Activated T-helper 2 cell treated with anti-CD3 and anti-CD28 coated beads, Interferon-gamma antibody, Interleukin-2, Interleukin-4, amounts not matched to agents 10 μg/mL and 5 μg/mL and 100 μg/mL, durations not matched to agents 14 hours and 24 hours and 36 hours (primary cell): ENCODE measurements at regions not wholly inside any gene's neighbourhood (a gene's known extent, or its start where the extent isn't known, plus 50 kb on each side); places are given as distances from the start of the nearest gene placed in this dataset.

Experiments used
- DNase-seq: peaks from one replicate; pipeline ENCODE4 v3.0.0; 2021; ENCODE audit warnings: low spot score
- H3K27ac Mint-ChIP-seq: one replicate; pipeline ENCODE4 v1.8.0; 2021; ENCODE audit warnings: mixed read lengths
- H3K27me3 Mint-ChIP-seq: one replicate; pipeline ENCODE4 v1.8.0; 2021; ENCODE audit warnings: low read depth, mixed read lengths
- H3K36me3 Mint-ChIP-seq: one replicate; pipeline ENCODE4 v1.8.0; 2021; ENCODE audit warnings: low read depth, mixed read lengths
- H3K4me1 Mint-ChIP-seq: one replicate; pipeline ENCODE4 v1.8.0; 2021; ENCODE audit warnings: low read depth, mixed read lengths
- H3K4me3 Mint-ChIP-seq: one replicate; pipeline ENCODE4 v1.8.0; 2021; ENCODE audit warnings: low read depth, mild to moderate bottlenecking, moderate library complexity, mixed read lengths
- H3K9me3 Mint-ChIP-seq: one replicate; pipeline ENCODE4 v1.8.0; 2021; ENCODE audit warnings: mixed read lengths
- intact Hi-C: fragments of 100-400 bp; cut with micrococcal nuclease; formaldehyde crosslinking; loops from one replicate; pipeline ENCODE4 v1.15.1; 2023

DNA sequence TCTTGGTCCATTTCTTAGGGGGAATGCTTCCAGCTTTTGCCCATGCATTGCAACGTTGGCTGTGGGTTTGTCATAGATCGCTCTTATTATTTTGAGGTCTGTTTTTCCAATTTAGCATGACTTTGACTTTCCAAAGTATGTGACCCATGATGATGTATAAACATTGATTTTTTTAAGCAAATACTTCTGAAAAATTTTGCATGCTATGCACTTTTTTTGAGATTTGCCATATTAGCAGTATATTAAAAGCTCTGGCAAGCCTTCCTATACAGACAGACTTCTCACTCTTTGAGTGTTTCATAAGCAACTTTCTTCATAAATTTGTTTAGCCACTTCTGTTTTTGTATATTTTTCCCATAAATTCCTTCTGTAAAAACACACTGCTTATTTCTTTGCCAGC is 746.4 kb upstream of the LCORL start:
- Mint-ChIP-seq H3K9me3 (peaks cover 25% of the 10 kb centered on the region), H3K27ac (no peak overlapping the region), H3K4me3 (no peak overlapping the region), H3K4me1 (no peaks in the 10 kb centered on the region), H3K27me3 (no peaks in the 10 kb centered on the region), H3K36me3 (no peaks in the 10 kb centered on the region)
- intact Hi-C loops = no loop called here
- DNase-seq = no peak

DNA sequence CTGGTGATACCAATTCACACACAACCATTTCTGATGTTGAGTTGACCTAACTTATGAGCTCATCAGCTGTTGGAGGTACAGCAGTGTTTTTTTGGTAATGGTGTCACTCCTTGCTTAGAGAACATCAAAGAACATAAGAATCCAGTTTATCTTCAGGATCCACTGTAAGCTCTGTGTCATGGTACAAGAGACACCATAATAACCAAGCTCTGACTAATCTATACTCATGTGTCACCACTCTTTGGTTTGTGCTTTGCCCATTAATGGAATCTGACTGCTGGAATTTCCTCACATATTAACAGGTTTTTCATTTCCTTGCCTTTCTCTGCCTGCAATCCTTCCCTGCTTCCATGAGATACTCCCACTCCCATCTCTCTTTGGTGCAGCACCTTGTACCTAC is 735.1 kb upstream of the LCORL start:
- H3K4me1 Mint-ChIP-seq = no peaks in the 10 kb centered on the region

DNA sequence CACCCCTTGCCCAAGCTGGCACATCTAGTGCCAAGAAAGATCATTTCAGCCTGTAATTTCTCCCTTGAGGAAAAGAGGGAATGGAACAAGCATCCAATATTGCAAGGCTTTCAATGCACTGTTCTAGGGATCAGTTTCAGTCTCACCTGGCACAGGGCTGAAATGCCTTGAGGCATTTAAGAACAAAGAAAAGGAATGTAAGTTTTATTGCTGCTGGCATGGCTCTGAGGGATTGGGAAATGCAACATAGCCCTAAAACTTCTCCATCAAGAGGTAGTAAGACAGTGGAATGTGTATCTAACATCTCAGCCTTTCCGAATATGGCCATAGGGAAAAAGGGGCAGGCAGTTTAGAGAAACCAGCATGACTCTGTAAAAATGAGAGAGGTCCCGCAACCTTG is 732.6 kb upstream of the LCORL start:
- intact Hi-C loops = no loop called here
- no peaks in the 10 kb centered on the region for H3K4me1 Mint-ChIP-seq

More for the DNA sequence above, 735.1 kb upstream of the LCORL start:
- Mint-ChIP-seq H3K27me3 (no peaks in the 10 kb centered on the region), H3K4me3 (no peak overlapping the region), H3K9me3 (peaks cover 16% of the 10 kb centered on the region), H3K27ac (no peak overlapping the region), H3K36me3 (no peaks in the 10 kb centered on the region)
- intact Hi-C loops = no loop called here
- no peak for DNase-seq

DNA sequence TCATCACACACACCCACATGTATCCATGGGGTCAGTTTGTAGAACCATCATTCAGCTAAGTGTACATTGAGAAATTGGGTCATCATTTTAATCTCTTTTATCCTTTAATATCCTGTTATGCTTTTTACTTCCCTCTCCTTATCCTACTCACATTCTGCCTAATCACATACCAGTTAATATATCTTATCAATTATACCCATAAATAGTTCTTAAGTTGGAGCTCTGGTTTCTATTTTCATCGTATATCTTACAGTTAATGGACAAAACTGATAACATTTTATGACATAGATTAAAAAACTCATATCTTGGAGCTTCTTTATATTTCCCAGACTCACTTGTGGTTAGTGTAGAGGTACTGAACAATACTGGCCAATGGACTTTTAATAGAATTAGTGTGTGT is 729.5 kb upstream of the LCORL start:
- no peak overlapping the region for H3K27ac Mint-ChIP-seq
- H3K9me3 Mint-ChIP-seq = peaks cover 8% of the 10 kb centered on the region
- no peaks in the 10 kb centered on the region for H3K27me3 Mint-ChIP-seq
- no peaks in the 10 kb centered on the region for H3K4me1 Mint-ChIP-seq
- intact Hi-C loops = no loop called here
- H3K4me3 Mint-ChIP-seq = no peak overlapping the region
- DNase-seq = no peak
- no peaks in the 10 kb centered on the region for H3K36me3 Mint-ChIP-seq

More for the DNA sequence above, 732.6 kb upstream of the LCORL start:
- no peaks in the 10 kb centered on the region for H3K36me3 Mint-ChIP-seq
- no peak overlapping the region for H3K27ac Mint-ChIP-seq
- H3K4me3 Mint-ChIP-seq = no peak overlapping the region
- peaks cover 13% of the 10 kb centered on the region for H3K9me3 Mint-ChIP-seq
- no peak for DNase-seq
- H3K27me3 Mint-ChIP-seq = no peaks in the 10 kb centered on the region

DNA sequence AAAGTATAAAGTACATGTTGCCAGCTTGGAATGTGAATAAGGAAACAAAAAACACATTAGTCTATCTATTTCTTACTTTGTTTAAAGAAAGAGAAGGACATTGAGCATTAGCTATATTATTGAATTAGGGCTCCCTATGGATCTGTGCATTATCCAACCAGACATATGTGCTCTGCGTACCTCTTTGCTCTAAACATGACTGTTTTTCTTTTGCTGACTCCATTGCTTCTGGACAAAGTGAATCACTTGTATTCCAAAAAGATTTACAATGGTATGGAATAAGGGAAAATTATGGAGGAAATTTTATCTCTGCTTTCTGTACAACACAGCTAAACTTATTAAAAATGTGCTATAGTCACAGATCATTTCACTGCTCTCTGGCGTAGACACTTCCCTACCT is 727.8 kb upstream of the LCORL start:
- H3K9me3 Mint-ChIP-seq = peaks cover 8% of the 10 kb centered on the region
- H3K4me1 Mint-ChIP-seq = no peaks in the 10 kb centered on the region
- no peak overlapping the region for H3K4me3 Mint-ChIP-seq
- no peak overlapping the region for H3K27ac Mint-ChIP-seq
- H3K36me3 Mint-ChIP-seq = no peaks in the 10 kb centered on the region
- H3K27me3 Mint-ChIP-seq = no peaks in the 10 kb centered on the region
- intact Hi-C loops = no loop called here
- DNase-seq = no peak

DNA sequence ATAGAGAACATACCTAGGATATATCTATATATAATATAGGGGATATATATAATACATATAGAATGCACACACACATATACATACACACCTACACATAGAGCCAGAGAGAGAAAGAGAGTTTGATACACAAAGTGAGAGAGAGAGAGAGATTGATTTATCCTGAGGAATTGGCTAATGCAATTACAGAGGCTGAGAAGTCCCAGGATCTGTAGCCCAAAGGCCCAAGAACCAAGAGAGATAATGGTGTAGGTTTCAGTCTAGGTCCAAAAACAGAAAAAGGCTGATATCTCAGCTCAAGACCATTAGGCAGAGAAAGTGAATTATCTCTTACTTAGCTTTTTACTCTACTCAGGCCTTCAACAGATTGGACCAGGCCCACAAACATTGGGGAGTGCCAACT is 715.0 kb upstream of the LCORL start:
- Mint-ChIP-seq H3K36me3 (no peaks in the 10 kb centered on the region), H3K27me3 (no peaks in the 10 kb centered on the region), H3K27ac (no peak overlapping the region), H3K4me3 (no peak overlapping the region), H3K9me3 (no peaks in the 10 kb centered on the region), H3K4me1 (no peaks in the 10 kb centered on the region)
- no peak for DNase-seq
- intact Hi-C loops = no loop called here

DNA sequence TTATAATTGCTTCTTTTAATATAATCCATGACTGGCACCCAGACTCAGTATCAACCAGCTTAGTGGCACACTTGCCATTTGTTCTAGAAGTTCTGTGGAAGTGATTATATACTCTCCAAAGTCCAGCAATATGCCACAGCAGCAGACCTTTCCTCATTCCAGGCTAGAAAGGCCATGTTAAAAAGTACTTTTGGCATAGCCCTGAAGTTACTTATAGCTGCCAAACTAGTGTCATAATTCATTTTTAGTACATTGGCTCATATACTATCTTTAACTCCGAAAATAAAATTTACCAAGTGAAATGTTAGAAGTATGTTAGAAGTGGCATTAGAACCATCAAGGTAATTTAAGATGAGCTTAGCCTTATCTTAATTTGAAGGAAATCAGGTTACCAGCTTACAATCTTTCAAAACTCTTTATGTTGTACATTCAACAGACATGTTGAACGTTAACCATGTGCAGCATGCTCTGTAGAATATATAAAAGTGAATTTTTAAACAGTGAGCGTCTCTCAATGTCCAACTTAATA is 714.2 kb upstream of the LCORL start:
- Mint-ChIP-seq H3K9me3 (no peaks in the 10 kb centered on the region), H3K27me3 (no peaks in the 10 kb centered on the region), H3K36me3 (no peaks in the 10 kb centered on the region), H3K27ac (no peak overlapping the region), H3K4me1 (no peaks in the 10 kb centered on the region), H3K4me3 (no peak overlapping the region)
- no peak for DNase-seq
- intact Hi-C loops = no loop called here

DNA sequence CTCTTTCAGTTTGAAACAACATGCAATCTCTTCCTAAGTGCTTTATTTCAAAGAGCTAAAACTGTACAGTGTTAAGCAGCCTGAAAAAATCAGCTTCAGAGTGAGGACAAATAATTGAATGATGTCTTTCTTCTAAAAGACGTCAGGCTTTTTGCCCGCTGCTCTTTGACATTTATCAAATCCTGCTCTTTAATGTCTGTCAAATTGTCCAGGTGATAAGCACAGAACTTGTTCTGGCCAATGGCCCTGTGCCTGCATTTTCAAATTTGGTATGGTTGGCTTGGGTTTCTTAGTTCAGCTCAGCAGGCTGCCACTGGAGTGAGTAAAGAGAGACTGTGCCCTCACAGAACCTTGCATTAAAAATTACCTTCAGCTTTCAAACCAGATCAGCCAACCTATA is 712.9 kb upstream of the LCORL start:
- Mint-ChIP-seq H3K4me3 (no peak overlapping the region), H3K27me3 (no peaks in the 10 kb centered on the region), H3K9me3 (no peaks in the 10 kb centered on the region), H3K36me3 (no peaks in the 10 kb centered on the region), H3K27ac (no peak overlapping the region), H3K4me1 (no peaks in the 10 kb centered on the region)
- intact Hi-C loops = no loop called here
- DNase-seq = no peak

DNA sequence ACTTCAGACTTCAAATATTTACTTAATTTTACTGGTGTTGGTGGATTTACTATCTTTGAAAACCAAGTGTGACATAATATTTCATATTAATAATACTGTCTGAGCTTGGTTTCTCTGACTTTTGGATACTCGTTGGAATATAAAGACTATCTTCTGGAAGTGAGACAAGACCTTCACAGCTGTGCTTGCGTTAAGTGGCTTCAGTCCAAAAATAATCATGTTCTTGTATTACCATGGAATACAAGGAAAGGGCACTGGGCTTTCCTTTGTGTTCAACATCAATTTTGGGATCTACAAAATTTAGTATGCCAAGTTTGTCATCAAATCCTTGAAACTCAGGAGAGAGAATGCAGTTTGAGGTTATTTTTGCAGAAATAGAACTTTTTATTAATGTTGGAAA is 712.4 kb upstream of the LCORL start:
- Mint-ChIP-seq H3K27ac (no peak overlapping the region), H3K4me1 (no peaks in the 10 kb centered on the region), H3K4me3 (no peak overlapping the region), H3K9me3 (no peaks in the 10 kb centered on the region), H3K36me3 (no peaks in the 10 kb centered on the region), H3K27me3 (no peaks in the 10 kb centered on the region)
- intact Hi-C loops = no loop called here
- no peak for DNase-seq

DNA sequence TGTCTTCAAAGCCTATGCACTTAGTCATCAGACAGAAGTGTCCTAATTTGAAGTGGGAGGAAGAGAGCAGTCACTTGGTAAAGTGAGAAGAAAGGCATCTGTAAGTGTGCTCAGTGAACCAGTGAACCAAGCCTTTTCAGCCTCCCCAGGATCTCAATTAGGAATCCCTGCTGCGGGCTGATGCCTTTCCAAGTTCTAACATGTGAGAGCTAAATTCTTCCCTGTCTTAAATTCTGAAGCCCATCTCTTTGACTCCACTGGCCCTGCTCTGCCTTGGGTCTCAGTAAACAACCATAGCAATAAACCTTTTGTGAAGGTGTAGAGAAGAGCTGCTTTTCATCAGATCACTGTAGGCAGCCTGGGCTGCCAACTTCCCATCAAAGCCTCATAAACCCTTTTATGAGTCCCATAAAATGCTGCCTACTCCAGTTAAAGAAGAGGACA is 701.2 kb upstream of the LCORL start:
- H3K4me3 Mint-ChIP-seq = no peak overlapping the region
- H3K27ac Mint-ChIP-seq = no peak overlapping the region
- no peak for DNase-seq
- no peaks in the 10 kb centered on the region for H3K27me3 Mint-ChIP-seq
- intact Hi-C loops = no loop called here
- H3K9me3 Mint-ChIP-seq = peaks cover 3% of the 10 kb centered on the region
- H3K4me1 Mint-ChIP-seq = no peaks in the 10 kb centered on the region
- H3K36me3 Mint-ChIP-seq = no peaks in the 10 kb centered on the region

DNA sequence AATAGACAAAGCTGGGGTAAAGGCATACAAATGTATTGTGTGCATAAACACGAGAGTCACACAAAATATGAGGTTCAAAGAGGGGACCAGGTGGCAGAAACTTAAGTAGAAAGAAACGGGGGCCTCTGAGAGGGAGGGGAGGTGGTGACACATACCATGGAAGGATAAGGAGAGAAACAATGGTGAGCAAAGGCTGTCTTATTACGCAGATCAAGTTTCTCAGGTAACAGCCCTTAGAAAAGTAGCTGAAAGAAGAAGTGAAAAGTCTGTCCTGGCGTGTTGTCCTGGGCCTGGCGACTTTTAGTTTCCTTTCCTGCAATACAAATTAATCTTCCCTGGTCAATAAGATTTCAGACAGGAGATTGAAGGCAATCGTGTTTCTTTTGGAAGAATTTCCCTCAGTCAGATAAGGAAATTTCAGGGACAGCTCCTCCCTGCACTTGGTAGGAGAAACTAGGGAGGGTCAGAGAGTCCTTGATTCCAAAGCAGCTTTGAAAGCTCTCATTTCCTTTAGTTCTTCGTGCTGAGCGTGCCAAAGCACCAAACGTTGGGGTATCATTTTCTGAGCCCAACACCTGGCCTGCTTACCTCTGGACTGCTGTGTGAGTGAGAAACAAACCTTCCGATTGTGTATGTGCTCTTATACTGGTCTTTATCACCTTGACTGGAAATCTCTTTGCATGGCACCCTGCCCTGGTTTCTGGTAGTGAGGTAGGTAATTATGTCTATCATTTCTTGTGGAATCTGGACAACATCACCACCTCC is 676.7 kb upstream of the LCORL start:
- Mint-ChIP-seq H3K4me3 (no peak overlapping the region), H3K27ac (no peak overlapping the region), H3K9me3 (peaks cover 4% of the 10 kb centered on the region), H3K36me3 (no peaks in the 10 kb centered on the region), H3K27me3 (no peaks in the 10 kb centered on the region), H3K4me1 (no peaks in the 10 kb centered on the region)
- intact Hi-C loops = no loop called here
- DNase-seq = no peak

DNA sequence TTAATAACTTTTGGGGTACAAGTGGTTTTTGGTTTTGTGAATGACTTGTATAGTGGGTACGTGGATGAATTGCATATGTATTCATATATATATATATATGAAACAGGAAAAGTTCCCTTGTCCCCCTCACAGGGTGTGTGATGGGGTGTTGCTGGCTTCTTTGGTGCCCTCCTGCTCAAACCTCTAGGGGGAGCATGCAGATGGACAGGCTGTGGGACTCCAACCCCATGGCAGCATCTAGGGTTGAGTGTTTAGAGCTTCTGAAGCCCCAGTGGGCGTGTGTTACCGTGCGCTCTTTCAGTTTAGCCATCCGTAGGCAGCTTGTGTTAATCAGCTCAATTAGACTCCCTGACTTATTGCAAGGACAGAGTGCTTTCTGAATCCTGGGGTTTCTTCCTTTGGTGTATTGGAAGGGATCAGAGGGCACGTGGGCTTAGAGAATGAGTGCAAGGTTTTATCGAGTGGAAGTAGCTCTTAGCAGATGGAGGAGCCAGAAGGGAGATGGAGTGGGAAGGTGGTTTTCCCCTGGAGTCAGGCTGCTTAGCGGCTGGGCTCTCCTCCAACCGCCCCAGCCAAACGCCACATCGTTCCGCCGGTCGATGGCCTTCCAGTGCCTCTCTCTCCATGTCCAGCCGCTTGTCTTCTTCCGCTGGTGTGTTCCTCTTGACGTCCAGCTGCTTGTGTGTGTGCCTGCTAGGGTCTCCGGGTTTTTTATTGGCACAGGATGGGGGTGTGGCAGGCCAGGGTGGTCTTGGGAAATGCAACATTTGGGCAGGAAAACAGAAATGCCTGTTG is 674.4 kb upstream of the LCORL start:
- Mint-ChIP-seq H3K27ac (no peak overlapping the region), H3K36me3 (no peaks in the 10 kb centered on the region), H3K9me3 (no peaks in the 10 kb centered on the region), H3K4me1 (no peaks in the 10 kb centered on the region), H3K27me3 (no peaks in the 10 kb centered on the region), H3K4me3 (no peak overlapping the region)
- no peak for DNase-seq
- intact Hi-C loops = no loop called here
